Activated effector memory CD4-positive, alpha-beta T cell treated with anti-CD3 and anti-CD28 coated beads, Interleukin-2, amount 50 U/mL, for 16 hours (primary cell): ENCODE measurements at regions not wholly inside any gene's neighbourhood (a gene's known extent, or its start where the extent isn't known, plus 50 kb on each side); places are given as distances from the start of the nearest gene placed in this dataset.

ENCODE experiments used
- DNase-seq: peaks from one replicate; pipeline ENCODE4 v3.0.0-alpha.2; 2020

DNA sequence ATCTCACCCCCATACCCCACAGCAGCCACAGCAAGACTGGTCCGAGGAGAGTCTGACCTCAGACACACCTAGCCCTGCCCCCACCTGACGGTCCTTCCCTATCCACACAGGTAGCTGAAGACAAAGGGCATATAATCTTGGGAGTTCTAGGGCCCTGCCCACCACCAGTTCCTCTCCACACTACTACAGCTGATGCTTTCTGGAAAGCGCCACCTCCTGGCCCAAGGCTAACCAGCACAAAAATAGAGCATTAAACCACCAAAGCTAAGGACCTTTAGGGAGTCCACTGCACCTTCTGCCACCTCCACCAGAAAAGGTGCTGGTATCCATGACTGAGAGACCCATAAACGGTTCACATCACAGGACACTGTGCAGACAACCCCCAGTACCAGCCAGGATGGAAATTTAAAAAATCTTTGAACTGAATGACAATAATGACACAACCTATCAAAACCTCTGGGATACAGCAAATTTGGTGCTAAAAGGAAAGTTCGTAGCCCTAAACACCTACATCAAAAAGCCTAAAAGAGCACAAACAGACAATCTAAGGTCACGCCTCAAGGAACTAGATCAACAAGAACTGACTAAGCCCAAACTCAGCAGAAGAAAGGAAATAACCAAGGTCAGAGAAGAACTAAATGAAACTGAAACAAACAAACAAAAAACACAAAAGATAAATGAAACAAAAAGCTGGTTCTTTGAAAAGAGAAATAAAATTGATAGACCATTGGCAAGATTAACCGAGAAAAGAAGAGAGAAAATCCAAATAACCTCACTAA is 122.1 kb upstream of the TPRG1 start:
- peak; percentile 67 for DNase-seq

DNA sequence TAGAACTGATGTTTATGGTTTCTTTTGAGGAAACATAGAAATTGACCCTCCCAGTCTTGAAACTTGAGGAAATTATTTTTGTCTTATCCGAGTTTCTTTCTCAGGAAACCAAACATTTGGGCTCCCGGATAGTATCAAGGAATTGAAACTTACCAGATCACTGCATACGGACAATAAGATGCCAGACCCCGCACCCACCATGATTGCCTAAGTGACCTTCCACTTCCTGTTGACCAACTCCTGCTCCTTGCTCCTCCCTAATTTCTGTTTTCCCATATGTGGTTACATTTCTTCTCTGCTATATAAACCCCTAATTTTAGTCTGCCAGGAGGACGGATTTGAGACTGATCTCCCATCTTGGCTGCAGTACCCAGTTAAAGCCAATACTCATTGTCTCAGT is 118.4 kb upstream of the TPRG1 start:
- DNase-seq = no peak

- no peak for DNase-seq
Observed at GRCh38 chr3:189056646-189057335, 115.0 kb upstream of the TPRG1 start.

GRCh38 chr3:189057369-189057768 is 114.4 kb upstream of the TPRG1 start:
- no peak for DNase-seq

DNA sequence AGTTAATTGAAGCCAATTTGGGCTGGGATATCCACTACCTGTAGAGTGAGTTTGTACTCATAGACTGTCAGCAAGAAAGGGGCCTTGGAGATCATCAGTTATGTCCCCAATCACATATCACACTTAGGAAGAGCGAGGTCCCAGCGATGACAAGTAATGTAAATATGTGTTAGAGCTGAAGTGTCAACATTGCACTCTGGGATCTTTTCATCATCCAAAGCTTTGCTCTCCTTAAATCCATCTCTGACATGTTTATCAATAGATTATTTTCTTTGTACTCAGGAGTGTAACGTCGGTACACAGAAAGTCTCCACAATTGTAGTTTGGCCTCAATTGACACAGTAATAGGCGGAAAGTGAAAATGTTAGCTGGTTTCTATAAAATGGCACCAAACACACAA is 113.7 kb upstream of the TPRG1 start:
- no peak for DNase-seq

DNA sequence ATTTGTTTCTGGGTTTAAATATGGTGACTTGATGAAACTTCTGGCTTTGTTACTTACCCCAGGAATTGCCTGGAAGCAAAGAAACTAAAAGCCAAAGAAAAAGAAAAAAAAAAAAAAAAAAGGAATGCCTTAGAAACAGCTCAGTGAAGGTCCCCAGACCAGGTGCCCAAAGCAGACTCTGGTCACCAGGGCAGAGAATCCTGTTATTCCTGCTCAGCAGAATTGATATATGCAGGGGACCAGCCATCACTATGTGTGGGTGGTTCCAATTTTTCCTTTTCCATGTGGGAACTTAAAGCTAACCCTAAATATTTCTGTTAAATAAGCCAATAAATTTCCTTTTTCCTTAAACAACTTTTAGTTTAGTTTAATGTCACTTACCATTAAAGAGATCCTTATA is 100.8 kb upstream of the TPRG1 start:
- no peak for DNase-seq

DNA sequence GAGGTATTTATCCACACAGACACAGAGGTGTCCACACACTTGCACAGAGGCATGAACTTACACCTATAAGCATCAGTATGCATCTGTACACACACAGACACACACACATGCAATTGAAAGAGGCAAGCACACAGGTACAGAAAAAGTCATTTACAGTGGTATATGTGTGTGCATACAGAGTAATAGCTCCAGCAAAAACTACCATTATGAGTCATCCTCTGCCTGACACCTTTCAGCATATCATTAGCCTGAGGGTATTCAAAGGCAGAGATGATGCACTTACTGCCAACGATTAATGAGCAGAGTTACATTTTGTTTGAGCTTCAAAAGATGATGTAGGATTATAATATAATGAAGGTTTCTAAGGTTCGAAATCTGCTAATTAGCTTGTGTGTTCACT is 100.3 kb upstream of the TPRG1 start:
- no peak for DNase-seq

GRCh38 chr3:189076449-189076848 is 95.3 kb upstream of the TPRG1 start:
- DNase-seq = no peak

DNA sequence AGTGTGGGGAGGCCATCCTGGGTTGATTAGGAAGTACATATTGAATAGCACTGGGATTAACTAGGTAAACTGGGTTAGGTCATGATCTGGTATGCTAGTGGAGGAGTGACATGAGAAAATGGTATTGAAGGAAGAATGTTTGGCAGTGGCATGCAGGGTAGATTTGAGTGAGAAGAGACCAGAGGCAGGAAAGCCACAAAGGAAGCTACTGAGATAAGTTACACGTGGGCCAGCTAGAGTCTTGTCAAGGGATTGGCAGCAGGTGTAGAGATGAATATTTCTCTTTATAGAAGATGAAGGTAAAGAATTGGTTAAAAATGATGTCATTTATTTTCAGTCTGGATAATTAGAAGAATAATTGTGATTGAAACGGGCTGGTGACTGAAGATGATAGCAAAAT is 91.0 kb upstream of the TPRG1 start:
- DNase-seq = no peak

DNA sequence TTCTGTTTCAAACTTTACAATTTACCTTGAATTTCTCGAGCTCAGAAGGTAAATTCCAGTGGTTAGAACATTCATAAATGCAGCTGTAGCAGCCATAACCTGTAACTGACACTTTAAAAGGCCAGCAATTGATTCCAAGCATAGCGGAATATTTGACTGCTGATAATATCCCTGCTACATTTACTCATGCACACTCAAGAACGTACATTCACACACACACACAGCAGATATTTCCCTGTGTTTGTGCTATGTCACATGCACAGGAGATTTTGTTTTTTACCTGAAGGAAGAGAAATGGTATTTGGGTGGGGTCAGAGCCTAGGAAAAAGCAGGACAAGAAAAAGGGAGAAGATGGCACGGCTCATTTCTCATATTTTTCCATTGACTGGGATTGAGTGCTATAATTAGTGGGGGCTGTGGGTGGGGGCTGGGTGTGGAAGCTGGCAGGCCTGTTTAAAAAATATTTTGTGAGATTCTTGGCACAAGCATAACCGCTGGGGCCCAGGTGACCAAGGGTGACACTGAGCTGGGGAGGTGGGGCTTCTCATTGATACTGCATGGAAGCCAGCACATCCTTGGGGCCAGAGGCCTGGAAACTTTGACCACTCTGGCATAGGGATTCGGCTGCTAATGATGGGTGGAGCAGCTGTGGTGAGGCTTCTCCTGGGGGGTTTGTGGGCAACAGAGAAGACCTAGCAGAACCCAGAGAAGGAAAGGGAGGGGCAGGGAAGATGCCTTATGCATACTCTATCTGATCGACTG is 88.9 kb upstream of the TPRG1 start:
- DNase-seq = no peak

GRCh38 chr3:189084620-189085019 is 87.2 kb upstream of the TPRG1 start:
- no peak for DNase-seq

DNA sequence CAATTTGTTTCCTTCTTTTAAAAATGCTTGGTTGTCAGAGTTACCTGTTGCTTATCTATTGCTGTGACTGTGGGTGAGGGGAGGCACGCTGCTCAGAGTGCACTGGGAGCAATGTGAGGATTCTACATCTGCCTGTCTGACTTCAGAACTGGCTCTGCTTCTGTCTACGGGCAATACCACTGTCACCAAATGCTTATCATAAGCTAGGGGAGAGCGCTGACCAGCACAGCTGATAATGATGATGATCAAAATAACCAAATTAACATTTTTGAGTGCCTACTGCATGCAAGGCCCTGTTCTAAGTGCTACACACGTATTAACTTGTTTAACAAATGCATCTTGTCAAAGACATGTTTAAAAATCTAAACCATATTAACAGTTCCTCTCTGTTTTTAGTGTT is 79.2 kb upstream of the TPRG1 start:
- DNase-seq = no peak

DNA sequence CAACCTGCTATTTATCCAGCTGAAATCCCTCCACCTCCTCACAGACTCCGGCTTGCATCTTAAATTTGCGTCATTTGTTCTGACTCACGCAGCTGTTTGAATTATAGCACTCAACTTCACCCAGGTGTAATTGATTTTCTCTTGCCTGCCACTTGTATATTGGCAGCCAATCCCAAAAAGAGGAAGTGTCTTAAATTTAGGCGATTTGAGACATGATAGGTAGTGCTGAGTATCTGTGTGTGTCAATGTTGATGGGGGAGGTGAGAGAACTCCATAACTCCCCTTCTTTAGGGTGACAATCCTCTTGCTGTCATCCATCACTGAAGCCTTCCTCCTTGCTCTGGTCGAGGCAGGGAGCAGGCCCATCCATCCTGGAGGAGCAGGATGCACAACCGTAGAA is 77.2 kb upstream of the TPRG1 start:
- DNase-seq = no peak

- DNase-seq = no peak
Observed at GRCh38 chr3:189096092-189096491, 75.7 kb upstream of the TPRG1 start.

DNA sequence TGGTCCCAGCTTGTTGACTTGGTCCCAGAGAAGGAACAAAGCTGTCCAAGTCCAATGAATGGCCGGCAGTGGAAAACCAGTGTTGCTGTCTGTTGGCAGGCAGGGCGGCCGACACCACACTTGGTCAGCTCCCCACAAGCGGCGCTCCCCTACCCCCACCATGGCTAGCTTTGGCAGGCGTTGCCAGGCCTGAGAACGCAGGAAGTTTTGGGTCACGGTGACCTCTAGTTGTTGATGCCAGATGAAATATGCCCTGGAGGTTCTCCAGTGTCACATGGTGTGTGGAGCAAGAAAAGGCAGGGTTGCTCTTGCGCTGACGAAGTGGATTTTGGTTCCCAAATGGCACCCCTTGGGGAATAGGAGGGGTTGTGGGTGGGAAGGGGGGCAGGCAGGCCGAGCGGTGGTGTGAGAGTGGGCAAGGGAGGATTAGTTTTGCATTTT is 72.7 kb upstream of the TPRG1 start:
- no peak for DNase-seq

DNA sequence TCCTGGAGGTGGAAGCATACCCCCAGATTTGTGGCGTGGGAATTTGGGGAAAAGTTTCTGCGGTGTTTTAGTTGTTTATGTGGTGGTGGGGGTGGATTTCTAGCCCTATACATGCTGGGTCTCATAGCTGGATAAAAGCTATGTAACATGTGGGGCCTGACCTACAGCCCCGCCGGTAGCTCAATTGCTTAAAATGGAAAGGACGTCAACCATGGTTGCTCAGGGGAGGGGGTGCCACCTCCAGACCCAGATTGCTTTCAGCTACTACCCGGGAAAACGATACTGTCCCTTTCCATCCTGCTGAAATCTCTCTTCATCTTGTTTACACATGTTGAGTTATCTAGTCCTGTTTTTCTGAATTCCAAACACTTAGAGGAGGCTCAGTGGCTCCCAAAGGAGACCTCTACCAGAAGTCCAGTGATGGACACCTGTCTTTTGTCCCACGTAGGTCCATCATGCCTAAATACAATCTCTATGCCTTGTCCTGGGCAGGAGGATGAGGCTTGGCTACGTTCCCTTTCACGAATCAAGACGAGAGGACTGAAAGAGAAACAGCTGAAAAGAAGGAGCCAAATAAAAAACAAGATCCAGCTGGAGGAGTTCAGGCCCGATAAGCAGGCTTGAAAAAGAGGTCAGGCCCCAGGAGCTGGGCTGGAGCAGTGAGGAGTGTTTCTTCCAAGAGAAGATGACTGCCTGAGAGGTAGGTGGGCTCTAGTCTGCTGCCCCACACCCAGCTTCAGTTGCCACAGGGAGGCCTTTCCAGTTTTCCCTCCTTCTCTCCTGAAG is 72.1 kb upstream of the TPRG1 start:
- no peak for DNase-seq

DNA sequence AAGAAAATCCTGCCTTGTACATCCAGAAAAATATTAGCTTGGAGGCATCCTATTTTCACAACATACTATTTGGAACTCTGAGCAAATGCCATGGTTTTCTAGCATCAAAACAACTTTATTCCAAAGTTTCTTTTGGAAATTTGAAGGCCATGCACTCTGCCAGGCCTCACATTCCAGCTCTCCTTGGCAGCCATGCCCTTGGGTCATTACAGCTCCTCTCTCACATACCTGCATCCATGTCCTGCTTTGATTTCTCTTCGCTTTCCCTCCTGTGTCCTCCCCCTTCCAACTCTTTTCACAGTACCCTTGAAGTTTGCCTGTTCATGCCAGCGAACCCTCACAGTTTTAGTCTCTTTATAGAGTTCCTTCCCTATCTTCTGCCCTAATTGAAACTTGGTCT is 70.9 kb upstream of the TPRG1 start:
- no peak for DNase-seq

- no peak for DNase-seq
Observed at GRCh38 chr3:189101594-189101993, 70.2 kb upstream of the TPRG1 start.

DNA sequence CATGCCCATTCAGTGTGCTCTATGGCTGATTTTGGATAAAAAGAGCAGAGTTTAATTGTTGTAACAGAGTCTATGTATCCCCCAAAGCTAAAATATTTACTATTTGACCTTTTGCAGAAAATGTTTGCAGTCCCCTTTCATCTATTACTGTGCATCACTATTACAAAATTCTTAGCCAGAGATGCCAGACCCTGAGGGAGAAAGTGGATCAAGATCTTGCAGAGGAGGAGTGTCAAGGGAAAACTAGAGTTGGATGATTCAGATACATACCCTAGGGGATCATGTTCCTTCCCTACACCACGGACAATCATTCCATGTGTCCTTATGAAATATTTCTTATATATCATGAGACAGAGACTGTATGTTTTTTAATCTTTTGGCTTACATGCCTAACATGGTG is 68.6 kb upstream of the TPRG1 start:
- DNase-seq = no peak

DNA sequence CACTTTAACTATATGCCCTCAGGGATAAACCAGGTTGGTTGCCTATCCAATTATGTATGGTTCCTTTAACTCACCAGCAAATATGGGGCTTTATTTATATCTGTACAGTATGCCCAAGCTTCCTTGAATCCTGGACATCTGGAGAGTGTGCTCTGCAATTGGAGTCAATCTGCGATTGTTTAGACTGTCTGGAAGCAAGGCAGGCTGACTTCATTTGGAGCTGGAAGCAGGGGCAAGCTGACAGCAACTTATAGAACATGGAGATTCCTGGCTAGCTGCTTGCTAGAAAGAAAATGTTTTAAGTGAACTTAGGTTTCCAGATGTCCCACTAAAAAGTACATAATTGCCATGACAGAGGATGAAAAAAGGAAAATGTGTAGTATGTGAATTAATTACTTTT is 63.7 kb upstream of the TPRG1 start:
- DNase-seq = no peak

- no peak for DNase-seq
Observed at GRCh38 chr3:189108735-189109134, 63.0 kb upstream of the TPRG1 start.

- no peak for DNase-seq
Observed at GRCh38 chr3:189109145-189109544, 62.6 kb upstream of the TPRG1 start.

DNA sequence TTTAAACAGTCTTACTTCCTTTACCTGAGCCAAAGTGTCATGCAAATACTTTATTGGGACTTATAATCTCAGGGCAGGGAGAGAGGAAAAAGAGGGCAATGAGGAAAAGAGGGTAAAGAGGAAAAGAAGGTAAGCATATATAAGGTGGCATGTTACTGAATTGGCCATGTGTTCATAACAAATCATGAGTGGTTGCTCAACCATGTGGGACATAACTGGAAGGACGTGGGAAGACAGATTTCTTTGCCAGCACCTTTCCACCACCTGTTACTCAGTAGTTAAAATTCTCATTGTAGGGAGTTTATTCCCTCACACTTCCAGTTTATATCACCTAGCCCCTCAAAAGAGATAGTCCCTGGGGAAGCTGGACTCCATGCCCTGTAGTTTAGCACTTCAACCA is 54.7 kb upstream of the TPRG1 start:
- no peak for DNase-seq
